Testis (tissue), 2 donors: ENCODE measurements at regions not wholly inside any gene's neighbourhood (a gene's known extent, or its start where the extent isn't known, plus 50 kb on each side); places are given as distances from the start of the nearest gene placed in this dataset.

Source experiments
- DNase-seq: peaks from one replicate; pipeline ENCODE4 v3.0.0-alpha.2; 2019
- H3K27ac ChIP-seq, 2 donors: fragments of 200-600 bp; sonication (generic); one replicate each; pipeline ENCODE4 v1.5.1; 2019
- H3K27me3 ChIP-seq: fragments of 200-600 bp; sonication (generic); one replicate; pipeline ENCODE4 v1.5.1; 2019
- H3K36me3 ChIP-seq: fragments of 200-600 bp; sonication (generic); one replicate; pipeline ENCODE4 v1.5.1; 2017; ENCODE audit warnings: low read depth; ENCODE audit errors: missing control alignments
- H3K4me1 ChIP-seq: fragments of 200-600 bp; sonication (generic); one replicate; pipeline ENCODE4 v1.5.1; 2019
- H3K4me3 ChIP-seq, 2 donors: fragments of 200-600 bp; sonication (generic); one replicate each; pipeline ENCODE4 v1.5.1; 2017 to 2019
- H3K9me3 ChIP-seq: fragments of 200-600 bp; sonication (generic); one replicate; pipeline ENCODE4 v1.5.1; 2017
- POLR2A ChIP-seq: fragments of 450-650 bp; IDR thresholded peaks from one replicate; pipeline ENCODE4 v1.6.1; 2017; ENCODE audit warnings: antibody characterized with exemption, mild to moderate bottlenecking, moderate library complexity
- WGBS, 2 donors: methylation state at CpG; one replicate each; pipeline ENCODE4 v1.1.5; 2018; 5-methylcytosine and 5-hydroxymethylcytosine counted together
- intact Hi-C: fragments of 100-400 bp; cut with DNase I; formaldehyde crosslinking; loops from one replicate; pipeline ENCODE4 v1.15.1; 2023; ENCODE audit warnings: low total_unique reads
- TF ChIP-seq, protein P1 (sequence below), 3 experiments: fragments of 450-650 bp in 2 of 3; fragments of 200-600 bp in 1 of 3; sonication (generic) in 1 of 3; IDR thresholded peaks; one replicate each; pipeline ENCODE4 v1.5.1; 2016 to 2019; ENCODE audit warnings: antibody characterized with exemption in 3 of 3, mild to moderate bottlenecking in 2 of 3, moderate library complexity in 1 of 3

DNA sequence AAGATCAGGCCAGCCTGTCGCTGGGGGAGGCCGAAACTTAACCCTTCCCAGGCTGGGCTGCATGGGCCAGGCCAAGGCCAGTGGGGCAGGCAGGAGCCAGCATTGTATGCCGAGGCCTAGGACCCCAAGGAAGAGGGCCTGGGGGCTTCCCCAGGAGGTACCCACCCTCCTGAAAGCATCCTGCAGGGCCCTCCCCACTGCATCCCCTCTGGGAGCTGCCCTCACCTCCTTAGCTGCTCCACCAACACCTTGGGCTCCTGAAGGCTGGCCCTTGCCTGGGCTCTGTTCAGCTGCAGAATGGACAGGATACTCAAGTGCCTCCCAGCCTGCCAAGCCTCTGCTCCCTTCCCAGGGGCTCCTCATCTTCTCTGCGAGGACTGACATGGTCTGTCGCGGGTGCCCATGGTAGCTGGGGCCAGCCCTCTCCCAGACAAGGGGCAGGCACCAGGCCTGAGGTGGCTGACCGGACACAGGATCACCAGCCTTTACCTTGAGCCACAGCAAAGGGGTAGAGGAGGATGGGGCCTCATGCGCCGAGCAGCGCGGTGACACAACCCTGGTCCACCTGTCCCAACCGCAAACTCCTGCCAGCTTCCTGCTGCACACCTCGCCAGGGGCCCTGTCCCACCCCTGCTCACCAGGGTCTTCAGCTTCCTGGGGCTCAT is 94.2 kb downstream of the MICALL2 start:
- no peaks in the 10 kb centered on the region for H3K9me3 ChIP-seq
- H3K36me3 ChIP-seq = no peaks in the 10 kb centered on the region
- 83 to 87% methylated on average over 11 to 13 of the region's 13 CpGs for WGBS, 2 donors
- no peak overlapping the region for H3K27ac ChIP-seq
- H3K4me1 ChIP-seq = no peaks in the 10 kb centered on the region
- H3K27me3 ChIP-seq = no peaks in the 10 kb centered on the region
- no peak overlapping the region for H3K4me3 ChIP-seq
- intact Hi-C loops = no loop called here
- no peak for DNase-seq
- TF ChIP-seq, protein P1, sequence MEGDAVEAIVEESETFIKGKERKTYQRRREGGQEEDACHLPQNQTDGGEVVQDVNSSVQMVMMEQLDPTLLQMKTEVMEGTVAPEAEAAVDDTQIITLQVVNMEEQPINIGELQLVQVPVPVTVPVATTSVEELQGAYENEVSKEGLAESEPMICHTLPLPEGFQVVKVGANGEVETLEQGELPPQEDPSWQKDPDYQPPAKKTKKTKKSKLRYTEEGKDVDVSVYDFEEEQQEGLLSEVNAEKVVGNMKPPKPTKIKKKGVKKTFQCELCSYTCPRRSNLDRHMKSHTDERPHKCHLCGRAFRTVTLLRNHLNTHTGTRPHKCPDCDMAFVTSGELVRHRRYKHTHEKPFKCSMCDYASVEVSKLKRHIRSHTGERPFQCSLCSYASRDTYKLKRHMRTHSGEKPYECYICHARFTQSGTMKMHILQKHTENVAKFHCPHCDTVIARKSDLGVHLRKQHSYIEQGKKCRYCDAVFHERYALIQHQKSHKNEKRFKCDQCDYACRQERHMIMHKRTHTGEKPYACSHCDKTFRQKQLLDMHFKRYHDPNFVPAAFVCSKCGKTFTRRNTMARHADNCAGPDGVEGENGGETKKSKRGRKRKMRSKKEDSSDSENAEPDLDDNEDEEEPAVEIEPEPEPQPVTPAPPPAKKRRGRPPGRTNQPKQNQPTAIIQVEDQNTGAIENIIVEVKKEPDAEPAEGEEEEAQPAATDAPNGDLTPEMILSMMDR (IDR thresholded peaks at IDR 0.05) = no peak
- no peak for TF ChIP-seq POLR2A

DNA sequence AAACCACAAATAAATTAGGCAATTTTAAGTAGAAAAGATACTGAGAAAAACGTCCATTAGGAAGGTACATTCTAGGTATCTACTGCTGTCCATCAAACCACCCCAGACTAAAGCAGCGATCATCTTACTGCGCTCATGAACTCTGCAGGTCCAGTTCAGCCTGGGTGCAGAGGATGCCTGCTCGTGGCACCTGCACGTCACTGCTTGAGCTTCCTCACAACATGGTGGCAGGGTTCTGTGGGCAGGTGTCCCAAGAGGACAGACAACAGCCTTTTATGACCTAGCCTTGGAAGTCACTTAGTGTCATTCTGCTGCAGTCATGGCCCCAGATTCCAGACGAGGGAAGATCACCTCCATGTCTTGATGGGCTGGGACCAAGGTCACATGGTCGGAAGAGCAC is 93.4 kb downstream of the MICALL2 start:
- WGBS, 2 donors = 84 to 86% methylated on average over 7 of the region's 7 CpGs
- intact Hi-C loops = no loop called here
- H3K36me3 ChIP-seq = no peaks in the 10 kb centered on the region
- no peaks in the 10 kb centered on the region for H3K9me3 ChIP-seq
- H3K27me3 ChIP-seq = no peaks in the 10 kb centered on the region
- H3K27ac ChIP-seq = no peak overlapping the region
- no peak overlapping the region for H3K4me3 ChIP-seq
- no peaks in the 10 kb centered on the region for H3K4me1 ChIP-seq
- TF ChIP-seq, protein P1 (IDR thresholded peaks at IDR 0.05) = no peak
- no peak for TF ChIP-seq POLR2A
- DNase-seq = no peak

DNA sequence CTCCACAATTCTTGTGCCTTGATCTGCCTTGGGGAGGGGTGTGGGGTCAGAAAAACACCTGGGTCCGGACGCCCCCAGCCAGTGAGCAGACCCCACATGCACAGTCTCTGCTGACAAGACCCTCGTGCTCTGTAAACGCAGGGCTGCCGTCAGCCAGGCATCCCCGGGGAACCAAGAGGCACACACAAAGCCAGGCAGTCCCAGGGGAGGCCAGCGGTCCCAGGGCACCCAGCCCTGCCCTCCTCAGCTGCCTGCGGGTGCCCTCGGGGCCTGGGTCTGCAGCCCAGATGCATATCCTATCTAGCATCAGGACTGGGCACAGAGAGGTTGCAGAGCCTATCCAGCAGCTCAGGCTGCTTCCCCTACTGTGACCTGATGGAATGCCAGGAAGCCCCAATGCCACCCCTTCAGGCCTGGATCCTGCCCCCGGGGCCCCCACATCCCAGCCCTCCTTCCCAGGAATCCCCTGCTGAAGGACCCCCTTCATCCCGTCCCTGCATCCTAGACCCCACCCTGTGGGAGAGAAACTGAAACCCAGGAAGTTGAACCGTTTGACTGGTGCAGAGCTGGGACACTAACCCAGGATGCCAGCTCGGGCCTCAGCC is 92.4 kb downstream of the MICALL2 start:
- H3K9me3 ChIP-seq = no peaks in the 10 kb centered on the region
- intact Hi-C loops = no loop called here
- H3K27me3 ChIP-seq = no peaks in the 10 kb centered on the region
- no peak for DNase-seq
- no peaks in the 10 kb centered on the region for H3K4me1 ChIP-seq
- H3K27ac ChIP-seq = no peak overlapping the region
- 54 to 63% methylated on average over 5 to 10 of the region's 13 CpGs for WGBS, 2 donors
- TF ChIP-seq, protein P1 (IDR thresholded peaks at IDR 0.05) = no peak
- no peak for TF ChIP-seq POLR2A
- H3K36me3 ChIP-seq = no peaks in the 10 kb centered on the region
- no peak overlapping the region for H3K4me3 ChIP-seq

DNA sequence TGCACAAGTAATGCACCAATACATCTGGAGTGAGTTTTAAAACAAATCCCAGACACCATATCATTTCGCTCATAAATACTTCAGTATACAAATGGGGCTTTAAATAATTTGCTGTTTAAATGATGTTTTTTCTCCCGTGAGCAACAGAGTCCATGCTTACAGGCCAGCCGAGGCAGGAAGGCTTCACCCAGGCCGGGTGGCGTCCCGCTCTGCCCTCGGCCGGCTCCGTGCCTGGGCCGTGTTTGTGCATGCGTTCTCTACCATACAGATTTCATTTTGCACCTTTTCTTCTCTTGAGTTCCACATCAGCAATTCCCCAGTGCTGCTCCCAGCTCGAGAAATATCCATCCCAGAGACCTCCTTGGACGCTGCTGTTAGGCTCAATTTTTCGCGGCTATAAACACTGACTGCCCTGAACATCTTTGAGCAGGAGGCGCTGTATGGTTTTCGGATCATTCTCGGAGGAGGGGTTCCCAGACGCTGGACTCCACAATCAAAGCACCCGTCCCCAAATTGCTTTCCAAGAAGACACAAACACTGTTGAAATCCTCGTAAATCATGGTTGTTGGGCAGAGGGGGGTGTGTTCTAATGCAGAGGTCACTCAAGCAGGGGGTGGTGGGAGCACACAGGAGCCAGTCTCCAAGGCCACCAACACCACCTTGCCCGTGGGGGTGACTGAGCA is 91.6 kb downstream of the MICALL2 start:
- 49 to 50% methylated on average over 21 to 22 of the region's 22 CpGs for WGBS, 2 donors
- H3K27ac ChIP-seq = no peak overlapping the region
- no peaks in the 10 kb centered on the region for H3K27me3 ChIP-seq
- no peaks in the 10 kb centered on the region for H3K36me3 ChIP-seq
- H3K9me3 ChIP-seq = no peaks in the 10 kb centered on the region
- intact Hi-C loops = no loop called here
- H3K4me1 ChIP-seq = no peaks in the 10 kb centered on the region
- TF ChIP-seq, protein P1 (IDR thresholded peaks at IDR 0.05) = no peak
- TF ChIP-seq POLR2A = no peak
- H3K4me3 ChIP-seq = no peak overlapping the region
- no peak for DNase-seq
